K562 (cell line): ENCODE measurements at regions not wholly inside any gene's neighbourhood (a gene's known extent, or its start where the extent isn't known, plus 50 kb on each side); places are given as distances from the start of the nearest gene placed in this dataset.
A peak's percentile ranks its signal among the peaks of the same experiment; 100 is the strongest.

ENCODE experiments used
- ARID1B ChIP-seq: fragments of 450-650 bp; IDR thresholded peaks from 2 replicates; pipeline ENCODE4 v1.6.1; 2016; ENCODE audit warnings: antibody characterized with exemption, mild to moderate bottlenecking, inconsistent platforms
- BCOR ChIP-seq: fragments of 450-650 bp; IDR thresholded peaks from 2 replicates; pipeline ENCODE4 v1.6.1; 2016
- CXXC5 ChIP-seq: fragments of 250-450 bp; sonication (Bioruptor Pico); IDR thresholded peaks from 2 replicates; pipeline ENCODE4 v1.8.0; 2022; ENCODE audit warnings: inconsistent platforms, mild to moderate bottlenecking, moderate library complexity
- ETV5 ChIP-seq: sonication (generic); formaldehyde crosslinking; IDR thresholded peaks from 2 replicates; pipeline ENCODE4 v1.4.0; 2020; ENCODE audit warnings: low read depth, mild to moderate bottlenecking, missing genetic modification reagents
- FOXJ2 ChIP-seq: fragments of 200-800 bp; sonication (Bioruptor generic); IDR thresholded peaks from 2 replicates; pipeline ENCODE4 v1.6.1; 2016; ENCODE audit warnings: missing genetic modification characterization, missing compliant biosample characterization
- L3MBTL2 ChIP-seq: fragments of 450-650 bp; IDR thresholded peaks from 2 replicates; pipeline ENCODE4 v1.6.1; 2016; ENCODE audit warnings: mild to moderate bottlenecking, moderate library complexity
- LEF1 ChIP-seq: fragments of 450-650 bp; IDR thresholded peaks from 2 replicates; pipeline ENCODE4 v1.6.1; 2016; ENCODE audit warnings: mild to moderate bottlenecking
- PML ChIP-seq: IDR thresholded peaks from 2 replicates; pipeline ENCODE4 v1.6.1; 2012; ENCODE audit warnings: low read length, inconsistent platforms
- POLR2AphosphoS5 ChIP-seq: IDR thresholded peaks from 2 replicates; pipeline ENCODE4 v1.6.1; 2011; ENCODE audit warnings: mild to moderate bottlenecking, low read depth, low read length, moderate library complexity; ENCODE audit not compliant: control insufficient read depth, insufficient read depth
- SAFB2 ChIP-seq: fragments of 200-400 bp; formaldehyde crosslinking; IDR thresholded peaks from 2 replicates; pipeline ENCODE4 v1.6.1; 2018; ENCODE audit warnings: borderline replicate concordance, low read length, low read depth, moderate library complexity; ENCODE audit not compliant: severe bottlenecking
- SMARCA4 ChIP-seq: fragments of 450-650 bp; IDR thresholded peaks from 2 replicates; pipeline ENCODE4 v1.6.1; 2016
- SMARCB1 ChIP-seq: IDR thresholded peaks from 2 replicates; pipeline ENCODE4 v1.6.1; 2011; ENCODE audit warnings: improper control_type of control experiment, low read depth; ENCODE audit not compliant: insufficient read length
- SNRNP70 ChIP-seq: fragments of 200-400 bp; formaldehyde crosslinking; optimal IDR thresholded peaks from 2 replicates; pipeline ENCODE3; 2017; ENCODE audit warnings: low read depth, low read length
- SOX6 ChIP-seq: fragments of 450-650 bp; IDR thresholded peaks from 2 replicates; pipeline ENCODE4 v1.6.1; 2014; ENCODE audit warnings: mild to moderate bottlenecking
- ZBTB11 ChIP-seq, 3 experiments: fragments of 200-800 bp in 1 of 3; fragments of 250-450 bp in 1 of 3; fragments of 450-650 bp in 1 of 3; sonication (Bioruptor Pico) in 1 of 3; sonication (Bioruptor generic) in 1 of 3; formaldehyde crosslinking in 1 of 3; IDR thresholded peaks; 2 replicates each; pipeline versions ENCODE4 v1.6.1 to v1.8.0; 2016 to 2022; ENCODE audit warnings: mild to moderate bottlenecking in 2 of 3, missing genetic modification characterization in 2 of 3, missing compliant biosample characterization in 1 of 3, moderate library complexity in 1 of 3
- ZNF121 ChIP-seq: sonication (generic); formaldehyde crosslinking; conservative IDR thresholded peaks from 2 replicates; pipeline ENCODE4 v1.8.0; 2022; ENCODE audit warnings: missing genetic modification reagents
- ZNF3 ChIP-seq: fragments of 250-450 bp; sonication (Bioruptor Pico); IDR thresholded peaks from 2 replicates; pipeline ENCODE4 v1.5.0; 2021; ENCODE audit warnings: mild to moderate bottlenecking, moderate library complexity
- ZNF408 ChIP-seq: fragments of 250-450 bp; sonication (Bioruptor Pico); IDR thresholded peaks from 2 replicates; pipeline ENCODE4 v1.4.0; 2020; ENCODE audit warnings: low read depth, mild to moderate bottlenecking, moderate library complexity
- ZNF507 ChIP-seq: conservative IDR thresholded peaks from 2 replicates; pipeline ENCODE4 v1.6.1; 2017; ENCODE audit warnings: missing genetic modification characterization, missing compliant biosample characterization
- ZNF586 ChIP-seq: fragments of 450-650 bp; formaldehyde crosslinking; conservative IDR thresholded peaks from 2 replicates; pipeline ENCODE4 v1.4.0; 2020; ENCODE audit warnings: mild to moderate bottlenecking, moderate library complexity
- ZNF766 ChIP-seq: fragments of 200-800 bp; sonication (Bioruptor generic); conservative IDR thresholded peaks from 2 replicates; pipeline ENCODE4 v1.6.1; 2016; ENCODE audit warnings: missing genetic modification characterization, missing compliant biosample characterization
- TF ChIP-seq, protein P1 (sequence below): sonication (generic); formaldehyde crosslinking; IDR thresholded peaks from 2 replicates; pipeline ENCODE4 v1.8.1; 2022; ENCODE audit warnings: missing genetic modification reagents
- TF ChIP-seq, protein P2 (sequence below): fragments of 450-650 bp; IDR thresholded peaks from 2 replicates; pipeline ENCODE4 v1.6.1; 2017; ENCODE audit warnings: mild to moderate bottlenecking, moderate library complexity
- TF ChIP-seq, protein P3 (sequence below): fragments of 450-650 bp; formaldehyde crosslinking; conservative IDR thresholded peaks from 2 replicates; pipeline ENCODE4 v1.4.0; 2022; ENCODE audit warnings: mild to moderate bottlenecking, missing genetic modification characterization

DNA sequence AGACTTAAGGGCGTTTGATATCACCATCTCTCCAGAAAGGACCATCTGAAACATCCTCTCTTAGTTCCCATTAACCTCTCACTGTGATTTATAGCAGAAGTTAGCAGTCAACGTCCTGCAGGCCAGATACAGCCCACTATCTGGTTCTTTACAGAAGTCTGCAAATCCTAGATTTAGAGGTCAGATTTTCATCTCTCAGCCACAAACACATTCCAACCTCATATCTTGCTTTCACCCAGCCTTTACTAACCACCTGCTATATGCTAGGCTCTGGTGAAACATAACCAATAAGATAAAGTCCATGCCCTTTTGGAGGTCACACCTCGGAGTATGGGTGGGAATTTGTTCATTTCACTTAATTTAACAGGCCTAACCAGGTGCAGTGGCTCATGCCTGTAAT is 76.8 kb upstream of the CACNA1A start (continued):
- TF ChIP-seq FOXJ2 (tag) (no peak), ZBTB11 (CRISPR knock-in tag; IDR thresholded peaks at IDR 0.05) (peak in 1 of 3 experiments; percentile 55; a peak in 1 of 6 replicates), POLR2AphosphoS5 (peak; percentile 79; the same call in 1 of the 2 replicates), ZNF766 (CRISPR knock-in tag) (peak; percentile 84), SMARCA4 (peak; percentile 78; the same call in 1 of the 2 replicates), LEF1 (peak; percentile 28; the same call in 1 of the 2 replicates), ZNF586 (CRISPR knock-in tag) (no peak), ZNF408 (CRISPR knock-in tag) (no peak), ZNF507 (no peak), PML (peak; percentile 98), ARID1B (peak; percentile 93), SMARCB1 (no peak), ZNF121 (CRISPR knock-in tag) (no peak), SOX6 (peak; percentile 89), L3MBTL2 (peak; percentile 78), SAFB2 (no peak), BCOR (peak; percentile 22; the same call in 1 of the 2 replicates), CXXC5 (CRISPR knock-in tag) (peak; percentile 46), ETV5 (CRISPR knock-in tag) (no peak), ZNF3 (CRISPR knock-in tag) (no peak), SNRNP70 (no peak)
- TF ChIP-seq, protein P1, sequence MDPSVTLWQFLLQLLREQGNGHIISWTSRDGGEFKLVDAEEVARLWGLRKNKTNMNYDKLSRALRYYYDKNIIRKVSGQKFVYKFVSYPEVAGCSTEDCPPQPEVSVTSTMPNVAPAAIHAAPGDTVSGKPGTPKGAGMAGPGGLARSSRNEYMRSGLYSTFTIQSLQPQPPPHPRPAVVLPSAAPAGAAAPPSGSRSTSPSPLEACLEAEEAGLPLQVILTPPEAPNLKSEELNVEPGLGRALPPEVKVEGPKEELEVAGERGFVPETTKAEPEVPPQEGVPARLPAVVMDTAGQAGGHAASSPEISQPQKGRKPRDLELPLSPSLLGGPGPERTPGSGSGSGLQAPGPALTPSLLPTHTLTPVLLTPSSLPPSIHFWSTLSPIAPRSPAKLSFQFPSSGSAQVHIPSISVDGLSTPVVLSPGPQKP = no peak
- TF ChIP-seq, protein P2, sequence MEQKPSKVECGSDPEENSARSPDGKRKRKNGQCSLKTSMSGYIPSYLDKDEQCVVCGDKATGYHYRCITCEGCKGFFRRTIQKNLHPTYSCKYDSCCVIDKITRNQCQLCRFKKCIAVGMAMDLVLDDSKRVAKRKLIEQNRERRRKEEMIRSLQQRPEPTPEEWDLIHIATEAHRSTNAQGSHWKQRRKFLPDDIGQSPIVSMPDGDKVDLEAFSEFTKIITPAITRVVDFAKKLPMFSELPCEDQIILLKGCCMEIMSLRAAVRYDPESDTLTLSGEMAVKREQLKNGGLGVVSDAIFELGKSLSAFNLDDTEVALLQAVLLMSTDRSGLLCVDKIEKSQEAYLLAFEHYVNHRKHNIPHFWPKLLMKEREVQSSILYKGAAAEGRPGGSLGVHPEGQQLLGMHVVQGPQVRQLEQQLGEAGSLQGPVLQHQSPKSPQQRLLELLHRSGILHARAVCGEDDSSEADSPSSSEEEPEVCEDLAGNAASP = no peak
- TF ChIP-seq, protein P3, sequence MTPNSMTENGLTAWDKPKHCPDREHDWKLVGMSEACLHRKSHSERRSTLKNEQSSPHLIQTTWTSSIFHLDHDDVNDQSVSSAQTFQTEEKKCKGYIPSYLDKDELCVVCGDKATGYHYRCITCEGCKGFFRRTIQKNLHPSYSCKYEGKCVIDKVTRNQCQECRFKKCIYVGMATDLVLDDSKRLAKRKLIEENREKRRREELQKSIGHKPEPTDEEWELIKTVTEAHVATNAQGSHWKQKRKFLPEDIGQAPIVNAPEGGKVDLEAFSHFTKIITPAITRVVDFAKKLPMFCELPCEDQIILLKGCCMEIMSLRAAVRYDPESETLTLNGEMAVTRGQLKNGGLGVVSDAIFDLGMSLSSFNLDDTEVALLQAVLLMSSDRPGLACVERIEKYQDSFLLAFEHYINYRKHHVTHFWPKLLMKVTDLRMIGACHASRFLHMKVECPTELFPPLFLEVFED (CRISPR knock-in tag) = no peak; the same call in 1 of the 2 replicates
